HCT116 (cell line): ENCODE measurements at regions not wholly inside any gene's neighbourhood (a gene's known extent, or its start where the extent isn't known, plus 50 kb on each side); places are given as distances from the start of the nearest gene placed in this dataset.

ENCODE experiments used
- ATAC-seq: fragments of 200-7000 bp; cut with Tn5 transposase; 2 replicates; pipeline ENCODE4 v1.9.1; 2020; ENCODE audit warnings: mild to moderate bottlenecking, moderate library complexity
- BruUV-seq: library from RNA; stranded (reverse); fragments of 400-500 nt; replicated peaks from 2 replicates; lab custom pipeline; 2021; lab: Mats Ljungman, UMichigan
- CTCF ChIA-PET: fragments of 300-600 bp; sonication (Branson Sonifier 250); formaldehyde crosslinking; loops from one replicate; lab custom pipeline; 2021; ENCODE audit warnings: antibody characterized with exemption; lab: Charles Lee
- POLR2A ChIA-PET: fragments of 300-600, 350-600 bp; sonication (Branson Sonifier 250); formaldehyde crosslinking; loops from one replicate; lab custom pipeline; 2021; ENCODE audit warnings: antibody characterized with exemption; lab: Charles Lee
- RAD21 ChIA-PET, 2 experiments: fragments of 300-600 bp; sonication (Branson Sonifier 250); formaldehyde crosslinking; loops; one replicate each; lab custom pipeline; 2023; ENCODE audit warnings: low total read pairs in 2 of 2; ENCODE audit not compliant: uncharacterized antibody in 2 of 2, unreplicated experiment in 2 of 2, low non-redundant PET in 1 of 2; lab: Charles Lee
- DNase-seq: peaks from one replicate; pipeline ENCODE4 v3.0.0-alpha.2; 2010; ENCODE audit warnings: low read depth, low spot score
- H2AFZ ChIP-seq: fragments of 200-600 bp; shearing (Covaris generic), sonication (generic); 2 replicates; pipeline ENCODE4 v1.6.1; 2017; ENCODE audit warnings: low read depth, mixed run types, mixed read lengths, antibody characterized with exemption, low read length; ENCODE audit not compliant: poor library complexity, severe bottlenecking
- H3K27ac ChIP-seq: 2 replicates; pipeline ENCODE4 v1.5.1; 2012; ENCODE audit warnings: low read depth, low read length
- H3K27me3 ChIP-seq: fragments of 200-600 bp; sonication (generic); 2 replicates; pipeline ENCODE4 v1.6.1; 2016; ENCODE audit warnings: mixed run types, low read length, mixed read lengths; ENCODE audit not compliant: insufficient read depth
- H3K36me3 ChIP-seq, 2 experiments: fragments of 200-500 bp in 1 of 2; fragments of 200-600 bp in 1 of 2; sonication (Bioruptor generic) in 1 of 2; sonication (generic) in 1 of 2; 2 replicates each; pipeline versions ENCODE4 v1.5.1 to v1.6.1; 2014 to 2016; ENCODE audit warnings: low read length in 2 of 2, inconsistent platforms in 1 of 2, mixed read lengths in 1 of 2, mixed run types in 1 of 2; ENCODE audit not compliant: insufficient read depth in 2 of 2, control insufficient read depth in 1 of 2
- H3K4me1 ChIP-seq, 2 experiments: fragments of 200-600 bp in 1 of 2; sonication (generic) in 1 of 2; 2 replicates each; pipeline versions ENCODE4 v1.5.1 to v1.6.1; 2012 to 2017; ENCODE audit warnings: low read length in 2 of 2, inconsistent platforms in 1 of 2, mild to moderate bottlenecking in 1 of 2, mixed read lengths in 1 of 2, mixed run types in 1 of 2, moderate library complexity in 1 of 2; ENCODE audit not compliant: insufficient read depth in 2 of 2, control insufficient read depth in 1 of 2
- H3K4me2 ChIP-seq: fragments of 200-600 bp; sonication (generic); 2 replicates; pipeline ENCODE4 v1.6.1; 2017; ENCODE audit warnings: mixed run types, low read length, mixed read lengths
- H3K4me3 ChIP-seq, 2 experiments: fragments of 200-600 bp in 1 of 2; sonication (generic) in 1 of 2; replicated peaks in 1 of 2; 2 replicates each; pipeline ENCODE4 v1.5.1; 2011 to 2016; ENCODE audit warnings: low read length in 2 of 2, control low read depth in 1 of 2, low read depth in 1 of 2, mild to moderate bottlenecking in 1 of 2, mixed read lengths in 1 of 2, mixed run types in 1 of 2
- H3K79me2 ChIP-seq: fragments of 200-600 bp; sonication (generic); 2 replicates; pipeline ENCODE4 v1.6.1; 2017; ENCODE audit warnings: mild to moderate bottlenecking, mixed run types, low read length, moderate library complexity, mixed read lengths; ENCODE audit not compliant: insufficient read depth
- H3K9ac ChIP-seq: fragments of 200-600 bp; sonication (generic); 2 replicates; pipeline ENCODE4 v1.6.1; 2016; ENCODE audit warnings: low read length, mixed read lengths
- H3K9me2 ChIP-seq: fragments of 200-600 bp; sonication (generic), shearing (Covaris generic); 2 replicates; pipeline ENCODE4 v1.6.1; 2017; ENCODE audit warnings: mixed run types, mild to moderate bottlenecking, moderate library complexity; ENCODE audit not compliant: insufficient read depth
- H3K9me3 ChIP-seq, 2 experiments: fragments of 200-500 bp in 1 of 2; fragments of 200-600 bp in 1 of 2; sonication (Bioruptor generic) in 1 of 2; sonication (generic) in 1 of 2; 2 replicates each; pipeline ENCODE4 v1.6.1; 2014 to 2017; ENCODE audit warnings: low read length in 2 of 2, mixed read lengths in 2 of 2, inconsistent platforms in 1 of 2, low read depth in 1 of 2, mild to moderate bottlenecking in 1 of 2, mixed run types in 1 of 2, moderate library complexity in 1 of 2; ENCODE audit not compliant: control insufficient read depth in 1 of 2, insufficient read depth in 1 of 2
- H4K20me1 ChIP-seq: fragments of 200-600 bp; sonication (generic), shearing (Covaris generic); 2 replicates; pipeline ENCODE4 v1.6.1; 2017; ENCODE audit warnings: mixed run types, mild to moderate bottlenecking, moderate library complexity; ENCODE audit not compliant: insufficient read depth
- CEBPB ChIP-seq: IDR thresholded peaks from 2 replicates; pipeline ENCODE4 v1.6.1; 2012; ENCODE audit warnings: low read depth
- FOSL1 ChIP-seq: IDR thresholded peaks from 2 replicates; pipeline ENCODE4 v1.6.1; 2012; ENCODE audit warnings: low read depth
- RAD21 ChIP-seq: IDR thresholded peaks from 2 replicates; pipeline ENCODE4 v1.6.1; 2012; ENCODE audit warnings: low read depth, mild to moderate bottlenecking
- SP1 ChIP-seq: IDR thresholded peaks from 2 replicates; pipeline ENCODE4 v1.6.1; 2012; ENCODE audit warnings: low read depth
- SRF ChIP-seq: IDR thresholded peaks from 2 replicates; pipeline ENCODE4 v1.6.1; 2012; ENCODE audit warnings: low read depth
- YY1 ChIP-seq: IDR thresholded peaks from 2 replicates; pipeline ENCODE4 v1.6.1; 2011; ENCODE audit warnings: low read length, low read depth, moderate library complexity, mild to moderate bottlenecking; ENCODE audit not compliant: insufficient replicate concordance; ENCODE audit errors: extremely low read depth
- ZNF274 ChIP-seq: fragments of 200-500 bp; sonication (Bioruptor generic); IDR thresholded peaks from 2 replicates; pipeline ENCODE4 v1.6.1; 2014; ENCODE audit warnings: mild to moderate bottlenecking, low read depth, low read length, inconsistent platforms
- intact Hi-C: fragments of 100-400 bp; cut with micrococcal nuclease; formaldehyde crosslinking; loops from 2 replicates; pipeline ENCODE4 v1.10.0; 2022
- TF ChIP-seq, protein P1 (sequence below): IDR thresholded peaks from 2 replicates; pipeline ENCODE4 v1.6.1; 2011; ENCODE audit warnings: mild to moderate bottlenecking, low read length, moderate library complexity; ENCODE audit not compliant: insufficient replicate concordance; ENCODE audit errors: extremely low read depth
- TF ChIP-seq, protein P2 (sequence below): IDR thresholded peaks from 2 replicates; pipeline ENCODE4 v1.6.1; 2012; ENCODE audit warnings: low read depth
- TF ChIP-seq, protein P3 (sequence below): IDR thresholded peaks from 2 replicates; pipeline ENCODE4 v1.6.1; 2012

DNA sequence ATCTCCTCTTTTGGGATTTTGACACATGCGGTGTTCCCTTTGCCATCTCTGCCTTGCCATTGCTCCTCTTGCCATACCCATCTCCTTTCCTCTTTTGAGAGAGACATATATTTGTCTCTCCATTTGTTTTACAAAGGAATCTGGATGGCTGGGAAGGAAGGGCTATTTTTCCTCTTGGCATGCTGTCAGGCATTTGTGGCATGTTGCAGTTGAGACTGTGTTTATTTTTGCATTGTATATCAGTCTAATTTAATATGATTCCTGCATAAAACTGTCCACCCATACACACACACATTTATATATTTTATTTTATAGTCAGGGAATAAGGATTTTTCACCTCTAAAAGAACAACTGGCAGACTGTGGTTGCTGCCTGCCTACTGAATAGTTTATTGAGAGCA, 1105.8 kb upstream of the SEMA6A start:
- Histone ChIP-seq H3K27me3 (no peaks in the 10 kb centered on the region), H2AFZ (no peak overlapping the region), H4K20me1 (no peaks in the 10 kb centered on the region), H3K4me3 (no peak overlapping the region), H3K9me3 (no peaks in the 10 kb centered on the region), H3K36me3 (no peaks in the 10 kb centered on the region)
- ChIA-PET CTCF (no interaction called here), POLR2A (no interaction called here), RAD21 (no interaction called here)
- no peak for ATAC-seq
- TF ChIP-seq, protein P1, sequence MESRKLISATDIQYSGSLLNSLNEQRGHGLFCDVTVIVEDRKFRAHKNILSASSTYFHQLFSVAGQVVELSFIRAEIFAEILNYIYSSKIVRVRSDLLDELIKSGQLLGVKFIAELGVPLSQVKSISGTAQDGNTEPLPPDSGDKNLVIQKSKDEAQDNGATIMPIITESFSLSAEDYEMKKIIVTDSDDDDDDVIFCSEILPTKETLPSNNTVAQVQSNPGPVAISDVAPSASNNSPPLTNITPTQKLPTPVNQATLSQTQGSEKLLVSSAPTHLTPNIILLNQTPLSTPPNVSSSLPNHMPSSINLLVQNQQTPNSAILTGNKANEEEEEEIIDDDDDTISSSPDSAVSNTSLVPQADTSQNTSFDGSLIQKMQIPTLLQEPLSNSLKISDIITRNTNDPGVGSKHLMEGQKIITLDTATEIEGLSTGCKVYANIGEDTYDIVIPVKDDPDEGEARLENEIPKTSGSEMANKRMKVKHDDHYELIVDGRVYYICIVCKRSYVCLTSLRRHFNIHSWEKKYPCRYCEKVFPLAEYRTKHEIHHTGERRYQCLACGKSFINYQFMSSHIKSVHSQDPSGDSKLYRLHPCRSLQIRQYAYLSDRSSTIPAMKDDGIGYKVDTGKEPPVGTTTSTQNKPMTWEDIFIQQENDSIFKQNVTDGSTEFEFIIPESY, result no peak
- TF ChIP-seq SP1, result no peak
- TF ChIP-seq CEBPB, result no peak
- TF ChIP-seq, protein P2, sequence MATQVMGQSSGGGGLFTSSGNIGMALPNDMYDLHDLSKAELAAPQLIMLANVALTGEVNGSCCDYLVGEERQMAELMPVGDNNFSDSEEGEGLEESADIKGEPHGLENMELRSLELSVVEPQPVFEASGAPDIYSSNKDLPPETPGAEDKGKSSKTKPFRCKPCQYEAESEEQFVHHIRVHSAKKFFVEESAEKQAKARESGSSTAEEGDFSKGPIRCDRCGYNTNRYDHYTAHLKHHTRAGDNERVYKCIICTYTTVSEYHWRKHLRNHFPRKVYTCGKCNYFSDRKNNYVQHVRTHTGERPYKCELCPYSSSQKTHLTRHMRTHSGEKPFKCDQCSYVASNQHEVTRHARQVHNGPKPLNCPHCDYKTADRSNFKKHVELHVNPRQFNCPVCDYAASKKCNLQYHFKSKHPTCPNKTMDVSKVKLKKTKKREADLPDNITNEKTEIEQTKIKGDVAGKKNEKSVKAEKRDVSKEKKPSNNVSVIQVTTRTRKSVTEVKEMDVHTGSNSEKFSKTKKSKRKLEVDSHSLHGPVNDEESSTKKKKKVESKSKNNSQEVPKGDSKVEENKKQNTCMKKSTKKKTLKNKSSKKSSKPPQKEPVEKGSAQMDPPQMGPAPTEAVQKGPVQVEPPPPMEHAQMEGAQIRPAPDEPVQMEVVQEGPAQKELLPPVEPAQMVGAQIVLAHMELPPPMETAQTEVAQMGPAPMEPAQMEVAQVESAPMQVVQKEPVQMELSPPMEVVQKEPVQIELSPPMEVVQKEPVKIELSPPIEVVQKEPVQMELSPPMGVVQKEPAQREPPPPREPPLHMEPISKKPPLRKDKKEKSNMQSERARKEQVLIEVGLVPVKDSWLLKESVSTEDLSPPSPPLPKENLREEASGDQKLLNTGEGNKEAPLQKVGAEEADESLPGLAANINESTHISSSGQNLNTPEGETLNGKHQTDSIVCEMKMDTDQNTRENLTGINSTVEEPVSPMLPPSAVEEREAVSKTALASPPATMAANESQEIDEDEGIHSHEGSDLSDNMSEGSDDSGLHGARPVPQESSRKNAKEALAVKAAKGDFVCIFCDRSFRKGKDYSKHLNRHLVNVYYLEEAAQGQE, result no peak
- TF ChIP-seq ZNF274, result no peak
- no peak for TF ChIP-seq YY1
- TF ChIP-seq RAD21, result no peak
- no peak for TF ChIP-seq FOSL1
- TF ChIP-seq, protein P3, sequence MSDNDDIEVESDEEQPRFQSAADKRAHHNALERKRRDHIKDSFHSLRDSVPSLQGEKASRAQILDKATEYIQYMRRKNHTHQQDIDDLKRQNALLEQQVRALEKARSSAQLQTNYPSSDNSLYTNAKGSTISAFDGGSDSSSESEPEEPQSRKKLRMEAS, result no peak
- TF ChIP-seq SRF, result no peak
- TF ChIP-seq, all 23 proteins: peak for 0
- no peaks in the 10 kb centered on the region for H3K79me2 ChIP-seq
- no peaks in the 10 kb centered on the region for H3K9me2 ChIP-seq
- BruUV-seq, result no TSS peak
- H3K9ac ChIP-seq, result no peak overlapping the region
- 0 out of 4 replicates have a peak, but pooled peaks cover 3 to 5% of the 10 kb centered on the region in 2 experiments for H3K4me1 ChIP-seq
- intact Hi-C loops, result no loop called here
- no peak for DNase-seq
- no peak overlapping the region for H3K27ac ChIP-seq
- H3K4me2 ChIP-seq, result no peak overlapping the region
